KBM-7 (cell line): ENCODE measurements at regions not wholly inside any gene's neighbourhood (a gene's known extent, or its start where the extent isn't known, plus 50 kb on each side); places are given as distances from the start of the nearest gene placed in this dataset.
"Not testable (repeated sequence)": the region's sequence is repeated elsewhere in the genome, so short reads cannot be mapped to it uniquely, and the experiment has no call there.

Experiments used
- DNase-seq: peaks from one replicate; pipeline ENCODE4 v3.0.0-alpha.2; 2015
- in situ Hi-C: fragments of 300-500 bp; cut with MboI; formaldehyde crosslinking; loops from 2 replicates; pipeline ENCODE4 v1.14.3; 2020; ENCODE audit warnings: low sequenced_read_pairs, low pct_unique_long_range_greater_than_20kb, mixed read lengths

GRCh38 chr3:35042210-35042991, 596.9 kb upstream of the ARPP21 start:
- in situ Hi-C loops, result no loop called here

GRCh38 chr3:35043040-35043439, 596.3 kb upstream of the ARPP21 start:
- in situ Hi-C loops, result no loop called here
- DNase-seq, result no peak

More at GRCh38 chr3:35042210-35042991, 596.9 kb upstream of the ARPP21 start:
- DNase-seq, result no peak

GRCh38 chr3:35044190-35044589, 595.1 kb upstream of the ARPP21 start:
- in situ Hi-C loops, result no loop called here
- DNase-seq, result no peak

- in situ Hi-C loops, result no loop called here
Observed at GRCh38 chr3:35045118-35045517, 594.2 kb upstream of the ARPP21 start.

GRCh38 chr3:35064761-35065160, 574.6 kb upstream of the ARPP21 start:
- in situ Hi-C loops, result no loop called here
- no peak for DNase-seq

More at GRCh38 chr3:35045118-35045517, 594.2 kb upstream of the ARPP21 start:
- no peak for DNase-seq

GRCh38 chr3:35065891-35066290, 573.4 kb upstream of the ARPP21 start:
- DNase-seq, result no peak
- in situ Hi-C loops, result no loop called here

- in situ Hi-C loops, result no loop called here
- no peak for DNase-seq
Observed at GRCh38 chr3:35067750-35068149, 571.6 kb upstream of the ARPP21 start.

- no peak for DNase-seq
- in situ Hi-C loops, result no loop called here
Observed at GRCh38 chr3:35070088-35070487, 569.2 kb upstream of the ARPP21 start.

GRCh38 chr3:35071772-35072171, 567.6 kb upstream of the ARPP21 start:
- in situ Hi-C loops, result no loop called here
- no peak for DNase-seq

GRCh38 chr3:35078780-35079179, 560.5 kb upstream of the ARPP21 start:
- in situ Hi-C loops, result no loop called here
- no peak for DNase-seq

- in situ Hi-C loops, result no loop called here
- DNase-seq, result no peak
Observed at GRCh38 chr3:35079403-35079802, 559.9 kb upstream of the ARPP21 start.

- in situ Hi-C loops, result no loop called here
- DNase-seq, result no peak
Observed at GRCh38 chr3:35081899-35082298, 557.4 kb upstream of the ARPP21 start.

GRCh38 chr3:35088943-35089342, 550.4 kb upstream of the ARPP21 start:
- in situ Hi-C loops, result no loop called here
- no peak for DNase-seq

- no peak for DNase-seq
- in situ Hi-C loops, result no loop called here
Observed at GRCh38 chr3:35114686-35115085, 524.6 kb upstream of the ARPP21 start.

GRCh38 chr3:35120026-35120425, 519.3 kb upstream of the ARPP21 start:
- DNase-seq, result no peak
- in situ Hi-C loops, result no loop called here

- DNase-seq, result no peak
- in situ Hi-C loops, result no loop called here
Observed at GRCh38 chr3:35137612-35138011, 501.7 kb upstream of the ARPP21 start.

- DNase-seq, result no peak
- in situ Hi-C loops, result no loop called here
Observed at GRCh38 chr3:35141406-35141805, 497.9 kb upstream of the ARPP21 start.

GRCh38 chr3:35144011-35144410, 495.3 kb upstream of the ARPP21 start:
- in situ Hi-C loops, result no loop called here
- no peak for DNase-seq

- DNase-seq, in situ Hi-C loops: not testable (repeated sequence)
Observed at GRCh38 chr3:35146256-35147035, 492.9 kb upstream of the ARPP21 start.

GRCh38 chr3:35183927-35184675, 455.2 kb upstream of the ARPP21 start:
- in situ Hi-C loops, result no loop called here
- no peak for DNase-seq
